ENCODE measurements at regions not wholly inside any gene's neighbourhood (a gene's known extent, or its start where the extent isn't known, plus 50 kb on each side); places are given as distances from the start of the nearest gene placed in this dataset.

DNA sequence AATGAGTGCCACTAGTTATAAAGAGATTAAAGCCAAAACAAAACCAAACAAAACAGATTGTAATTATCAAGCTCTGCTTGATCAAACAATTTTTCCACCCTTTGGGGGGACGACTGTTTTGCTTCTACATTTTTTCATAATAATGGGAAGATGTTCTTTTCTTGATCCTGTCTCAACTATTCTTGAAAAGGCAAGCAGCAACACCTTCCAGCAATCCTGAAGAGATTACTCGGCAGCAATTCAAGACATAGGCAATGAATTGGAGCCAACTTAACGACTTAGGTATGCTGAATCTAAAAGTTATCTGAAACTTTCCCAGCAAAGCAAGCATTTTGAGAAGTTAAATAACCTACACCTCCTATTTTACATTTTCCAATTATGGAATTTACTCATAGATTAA is 69.9 kb upstream of the SLC38A4 start:
- Histone ChIP-seq H3K18ac (ENCODE audit: insufficient read length, low read depth, low read length) (no peak overlapping the region), H4K8ac (replicated peaks; ENCODE audit: insufficient read length, low read depth, low read length) (no peak overlapping the region), H3K27me3 (ENCODE audit: insufficient read depth, low read length) (no peaks in the 10 kb centered on the region), H3K9ac (ENCODE audit: extremely low read depth, insufficient read length, low read length) (no peak overlapping the region), H3K23me2 (ENCODE audit: insufficient read length, low read depth, low read length, poor library complexity, severe bottlenecking) (no peaks in the 10 kb centered on the region), H4K20me1 (ENCODE audit: control insufficient read depth, insufficient read depth, insufficient read length) (no peaks in the 10 kb centered on the region), H2BK5ac (ENCODE audit: insufficient read length, low read length) (no peak overlapping the region), H2BK15ac (ENCODE audit: low read depth, low read length) (no peak overlapping the region), H3K27ac (ENCODE audit: insufficient read length, low read depth, low read length) (no peak overlapping the region), H3K14ac (ENCODE audit: insufficient read depth, low read length) (no peak overlapping the region), H2AFZ (ENCODE audit: low read length) (no peak overlapping the region), H4K5ac (ENCODE audit: insufficient read length, low read depth, low read length) (no peak overlapping the region), H3K56ac (ENCODE audit: insufficient read length, low read depth, low read length) (no peak overlapping the region), H3T11ph (ENCODE audit: low read length) (no peak overlapping the region), H3K23ac (ENCODE audit: insufficient read length, low read depth, low read length) (no peak overlapping the region), H3K79me1 (ENCODE audit: insufficient read depth, low read depth, low read length, poor library complexity, severe bottlenecking) (no peaks in the 10 kb centered on the region), H3K4me2 (ENCODE audit: insufficient read depth, insufficient read length, low read length) (no peak overlapping the region), H3K79me2 (ENCODE audit: insufficient read depth, low read length) (no peaks in the 10 kb centered on the region), H2AK5ac (ENCODE audit: insufficient read length, low read length) (no peak overlapping the region), H2BK120ac (ENCODE audit: low read depth, low read length, poor library complexity, severe bottlenecking) (no peak overlapping the region), H3K4me1 (ENCODE audit: insufficient read depth, low read length) (no peaks in the 10 kb centered on the region), H3K9me3 (ENCODE audit: control insufficient read depth, low read depth, low read length) (no peaks in the 10 kb centered on the region), H4K91ac (ENCODE audit: insufficient read length, low read depth, low read length) (no peak overlapping the region), H2BK12ac (ENCODE audit: insufficient read length, low read depth, low read length) (no peak overlapping the region), H3K4ac (ENCODE audit: low read depth, low read length) (no peak overlapping the region), H2BK20ac (ENCODE audit: low read depth, low read length, poor library complexity, severe bottlenecking) (no peak overlapping the region)
- Mint-ChIP-seq H3K4me1 (no peaks in the 10 kb centered on the region), H3K4me3 (no peak overlapping the region), H3K27ac (no peak overlapping the region), H3K36me3 (ENCODE audit: insufficient read depth in 1 of 3, low read depth in 3 of 3) (no peaks in the 10 kb centered on the region), H3K27me3 (ENCODE audit: low read depth) (no peaks in the 10 kb centered on the region), H3K9me3 (no peaks in the 10 kb centered on the region; a peak in 2 of 5 replicates)
- DNase-seq: no peak
- TF ChIP-seq, protein P1, sequence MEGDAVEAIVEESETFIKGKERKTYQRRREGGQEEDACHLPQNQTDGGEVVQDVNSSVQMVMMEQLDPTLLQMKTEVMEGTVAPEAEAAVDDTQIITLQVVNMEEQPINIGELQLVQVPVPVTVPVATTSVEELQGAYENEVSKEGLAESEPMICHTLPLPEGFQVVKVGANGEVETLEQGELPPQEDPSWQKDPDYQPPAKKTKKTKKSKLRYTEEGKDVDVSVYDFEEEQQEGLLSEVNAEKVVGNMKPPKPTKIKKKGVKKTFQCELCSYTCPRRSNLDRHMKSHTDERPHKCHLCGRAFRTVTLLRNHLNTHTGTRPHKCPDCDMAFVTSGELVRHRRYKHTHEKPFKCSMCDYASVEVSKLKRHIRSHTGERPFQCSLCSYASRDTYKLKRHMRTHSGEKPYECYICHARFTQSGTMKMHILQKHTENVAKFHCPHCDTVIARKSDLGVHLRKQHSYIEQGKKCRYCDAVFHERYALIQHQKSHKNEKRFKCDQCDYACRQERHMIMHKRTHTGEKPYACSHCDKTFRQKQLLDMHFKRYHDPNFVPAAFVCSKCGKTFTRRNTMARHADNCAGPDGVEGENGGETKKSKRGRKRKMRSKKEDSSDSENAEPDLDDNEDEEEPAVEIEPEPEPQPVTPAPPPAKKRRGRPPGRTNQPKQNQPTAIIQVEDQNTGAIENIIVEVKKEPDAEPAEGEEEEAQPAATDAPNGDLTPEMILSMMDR (conservative IDR thresholded peaks at IDR 0.05): no peak
- WGBS (ENCODE audit: extremely low coverage, insufficient read length, low lambda C conversion rate): no CpG with 5 or more reads among the region's 3 CpGs

All from H9 (cell line).